HL-60 (cell line): ENCODE measurements at regions not wholly inside any gene's neighbourhood (a gene's known extent, or its start where the extent isn't known, plus 50 kb on each side); places are given as distances from the start of the nearest gene placed in this dataset.

Source experiments
- CTCF ChIP-seq: IDR thresholded peaks from one replicate; pipeline ENCODE4 v1.5.1; 2011; ENCODE audit warnings: low read length, control low read depth, inconsistent platforms; ENCODE audit not compliant: insufficient read depth
- GABPA ChIP-seq: IDR thresholded peaks from 2 replicates; pipeline ENCODE4 v1.6.1; 2012; ENCODE audit warnings: low read depth
- POLR2AphosphoS5 ChIP-seq: IDR thresholded peaks from 2 replicates; pipeline ENCODE4 v1.6.1; 2012; ENCODE audit warnings: low read depth

- TF ChIP-seq POLR2AphosphoS5 (no peak), CTCF (no peak), GABPA (no peak)
These were observed 68.2 kb upstream of the CCDC91 start for GRCh38 chr12:28121899-28122655.
